ENCODE measurements at regions not wholly inside any gene's neighbourhood (a gene's known extent, or its start where the extent isn't known, plus 50 kb on each side); places are given as distances from the start of the nearest gene placed in this dataset.

GRCh38 chr2:8380566-8380965 lies 301.3 kb upstream of the ID2 start:
- TF ChIP-seq CTCF (IDR thresholded peaks at IDR 0.05) (no peak), POLR2A (IDR thresholded peaks at IDR 0.05) (no peak)
